ENCODE measurements at regions not wholly inside any gene's neighbourhood (a gene's known extent, or its start where the extent isn't known, plus 50 kb on each side); places are given as distances from the start of the nearest gene placed in this dataset.
"Not testable (repeated sequence)": the region's sequence is repeated elsewhere in the genome, so short reads cannot be mapped to it uniquely, and the experiment has no call there.

GRCh38 chr6:19892260-19892659 is 55.1 kb downstream of the ID4 start:
- DNase-seq: peak; percentile 80 to 86

GRCh38 chr6:19895866-19896692 is 58.9 kb downstream of the ID4 start:
- DNase-seq: no peak

GRCh38 chr6:19896693-19897010 is 59.5 kb downstream of the ID4 start:
- no peak for DNase-seq

DNA sequence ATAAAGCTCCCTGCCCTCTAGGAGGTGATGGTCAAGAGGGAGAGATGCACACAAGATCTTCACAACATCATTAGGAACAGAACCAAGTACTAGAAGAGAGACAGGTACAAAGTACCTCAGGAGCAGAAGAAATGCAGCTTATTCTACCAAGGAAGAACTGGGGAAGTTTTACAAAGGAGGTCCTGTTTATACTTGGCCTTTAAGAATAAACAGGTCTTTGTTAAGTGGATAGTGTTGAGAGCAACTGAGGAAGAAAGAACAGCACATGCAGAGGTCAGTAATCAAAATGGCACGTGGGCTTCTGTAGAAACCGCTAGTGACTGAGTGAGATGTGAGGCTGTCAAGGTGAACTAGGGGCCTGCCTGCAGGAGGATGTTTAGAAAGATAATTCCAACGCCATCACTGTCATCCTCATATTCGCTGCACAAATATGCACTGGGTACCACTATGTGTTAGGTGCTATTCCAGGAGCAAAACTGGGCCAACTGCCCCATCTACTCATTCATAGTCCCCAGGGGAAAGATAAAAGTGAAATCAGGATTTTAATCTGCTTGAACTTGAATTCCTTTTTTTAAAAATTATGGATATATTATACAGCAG is 61.1 kb downstream of the ID4 start:
- no peak for DNase-seq

GRCh38 chr6:19902201-19902600 is 65.0 kb downstream of the ID4 start:
- no peak for DNase-seq

- DNase-seq: not testable (repeated sequence)
Observed at GRCh38 chr6:19904408-19904807, 67.2 kb downstream of the ID4 start.

GRCh38 chr6:19905584-19905983 is 68.4 kb downstream of the ID4 start:
- no peak for DNase-seq

DNA sequence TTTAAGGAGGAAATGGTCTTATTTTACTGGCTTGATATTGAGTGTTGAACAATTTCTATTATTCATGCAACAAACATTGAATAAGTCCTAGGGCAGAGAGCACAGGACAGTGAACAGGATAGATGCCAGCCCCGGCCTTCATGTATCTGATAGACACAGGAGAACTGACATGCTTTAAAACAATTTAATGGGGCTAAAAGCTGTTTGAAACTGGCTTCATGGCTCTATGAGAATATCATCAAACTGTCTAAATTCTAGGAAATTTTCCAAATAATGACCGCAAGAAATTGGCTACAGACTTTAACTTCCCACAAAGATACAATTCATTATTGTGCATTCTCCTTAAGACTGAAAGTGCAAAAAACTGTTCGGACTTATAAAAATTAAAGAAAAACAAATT is 69.0 kb downstream of the ID4 start:
- no peak for DNase-seq

DNA sequence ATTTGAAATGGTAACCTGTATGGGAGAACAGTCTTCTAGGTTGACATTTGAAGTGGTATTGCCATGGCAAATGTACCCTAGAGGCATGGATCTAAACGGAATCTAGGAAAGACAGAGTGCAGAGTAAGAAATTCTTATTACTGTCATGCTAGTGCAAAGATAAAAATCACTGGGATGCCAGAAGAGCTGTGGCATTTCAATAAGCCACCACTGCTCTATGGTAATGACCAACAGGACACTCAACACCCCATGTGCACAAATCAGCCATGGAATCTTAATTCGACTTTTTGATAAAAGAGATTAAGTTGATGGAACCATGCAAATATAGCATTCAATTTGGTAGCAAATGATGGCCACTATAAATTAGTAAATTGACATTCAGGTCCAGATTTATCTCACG is 74.1 kb downstream of the ID4 start:
- no peak for DNase-seq

DNA sequence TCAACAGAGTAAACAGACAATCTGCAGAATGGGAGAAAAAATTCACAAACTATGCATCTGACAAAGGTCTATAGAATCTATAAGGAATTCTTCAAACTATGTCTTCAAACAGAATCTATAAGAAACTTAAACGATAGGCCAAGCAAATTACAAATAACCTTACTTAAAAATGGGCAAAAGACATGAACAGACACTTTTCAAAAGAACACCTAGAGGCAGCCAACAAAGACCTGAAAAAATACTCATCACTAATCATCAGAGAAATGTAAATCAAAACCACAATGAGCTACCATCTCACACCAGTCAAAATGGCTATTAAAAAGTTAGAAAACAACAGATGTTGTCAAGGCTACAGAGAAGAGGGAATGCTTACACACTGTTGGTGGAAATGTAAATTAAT is 81.3 kb downstream of the ID4 start:
- no peak for DNase-seq

GRCh38 chr6:19921786-19922185 is 84.6 kb downstream of the ID4 start:
- DNase-seq: no peak

GRCh38 chr6:19925533-19925932 is 88.4 kb downstream of the ID4 start:
- no peak for DNase-seq

- DNase-seq: no peak
Observed at GRCh38 chr6:19928461-19928860, 91.3 kb downstream of the ID4 start.

DNA sequence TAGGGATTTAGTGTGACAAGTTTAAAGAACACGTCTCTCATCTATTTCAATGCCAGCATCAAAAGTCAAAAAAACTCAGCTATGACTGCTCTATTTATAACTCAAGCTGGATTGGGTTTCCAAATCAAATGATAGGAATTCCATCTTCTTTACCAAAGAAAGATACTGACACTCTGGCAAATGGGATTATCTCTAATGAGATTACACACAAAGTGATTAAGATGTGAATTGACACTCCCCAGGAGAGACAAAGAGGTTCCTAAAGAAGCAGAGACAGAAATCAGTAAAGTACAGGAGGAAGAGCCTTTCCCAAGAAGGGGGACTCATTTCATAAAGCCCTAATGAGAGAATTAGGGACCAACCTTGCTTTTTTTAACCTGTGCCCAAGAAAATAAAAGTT is 92.1 kb downstream of the ID4 start:
- DNase-seq: no peak

GRCh38 chr6:19934996-19935591 is 97.9 kb downstream of the ID4 start:
- DNase-seq: no peak

DNA sequence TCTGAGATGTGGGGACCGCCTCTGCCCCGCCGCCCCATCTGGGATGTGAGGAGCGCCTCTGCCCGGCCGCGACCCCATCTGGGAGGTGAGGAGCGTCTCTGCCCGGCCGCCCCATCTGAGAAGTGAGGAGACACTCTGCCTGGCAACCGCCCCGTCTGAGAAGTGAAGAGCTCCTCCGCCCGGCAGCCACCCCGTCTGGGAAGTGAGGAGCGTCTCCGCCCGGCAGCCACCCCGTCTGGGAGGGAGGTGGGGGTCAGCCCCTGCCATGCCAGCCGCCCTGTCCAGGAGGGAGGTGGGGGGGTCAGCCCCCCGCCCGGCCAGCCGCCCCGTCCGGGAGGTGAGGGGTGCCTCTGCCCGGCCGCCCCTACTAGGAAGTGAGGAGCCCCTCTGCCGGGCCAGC is 102.2 kb downstream of the ID4 start:
- DNase-seq: not testable (repeated sequence)

- DNase-seq: not testable (repeated sequence)
Observed at GRCh38 chr6:19939926-19940325, 102.8 kb downstream of the ID4 start.

- DNase-seq: no peak
Observed at GRCh38 chr6:19943042-19943441, 105.9 kb downstream of the ID4 start.

DNA sequence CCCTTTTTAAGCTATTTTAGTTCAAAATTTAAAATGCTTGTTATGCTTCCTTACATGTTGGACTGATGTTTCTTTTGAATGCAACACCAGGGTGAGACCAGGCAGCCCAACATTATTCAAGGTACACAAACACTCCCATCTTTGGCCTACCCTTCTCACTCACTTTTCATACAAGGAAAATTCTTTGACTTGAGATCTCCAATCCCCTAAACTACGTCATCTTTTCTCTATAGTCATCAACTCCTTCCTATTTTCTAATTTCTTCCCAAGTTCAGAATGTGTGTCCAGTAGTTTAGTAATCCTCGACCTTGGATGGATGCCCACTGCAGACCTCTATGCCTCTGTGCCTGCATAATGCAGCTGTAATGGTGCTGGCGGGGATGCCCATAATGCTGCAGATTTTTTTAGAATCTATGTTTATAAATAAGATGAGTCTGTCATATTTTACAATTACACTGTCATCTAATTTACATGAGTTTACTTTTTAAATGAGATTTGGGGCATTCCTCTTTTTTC is 108.7 kb downstream of the ID4 start:
- DNase-seq: no peak

DNA sequence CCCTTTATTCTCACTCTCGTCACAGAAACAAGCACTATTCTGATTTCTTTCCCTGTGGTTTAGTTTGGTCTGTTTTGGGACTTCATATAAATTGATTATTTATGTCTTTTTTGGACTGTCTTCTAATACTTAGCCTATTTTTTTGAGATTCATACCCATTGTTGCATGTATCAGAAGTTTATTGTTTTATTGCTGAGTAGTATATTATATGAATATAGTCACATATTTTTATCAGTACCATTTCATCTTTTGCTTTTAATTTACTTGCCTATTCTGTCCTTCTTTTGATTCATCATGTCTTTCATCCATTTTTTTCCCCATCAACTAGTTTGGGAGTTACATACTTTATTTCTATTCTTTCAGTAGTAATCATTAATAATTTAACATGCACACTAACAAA is 112.0 kb downstream of the ID4 start:
- DNase-seq: no peak

DNA sequence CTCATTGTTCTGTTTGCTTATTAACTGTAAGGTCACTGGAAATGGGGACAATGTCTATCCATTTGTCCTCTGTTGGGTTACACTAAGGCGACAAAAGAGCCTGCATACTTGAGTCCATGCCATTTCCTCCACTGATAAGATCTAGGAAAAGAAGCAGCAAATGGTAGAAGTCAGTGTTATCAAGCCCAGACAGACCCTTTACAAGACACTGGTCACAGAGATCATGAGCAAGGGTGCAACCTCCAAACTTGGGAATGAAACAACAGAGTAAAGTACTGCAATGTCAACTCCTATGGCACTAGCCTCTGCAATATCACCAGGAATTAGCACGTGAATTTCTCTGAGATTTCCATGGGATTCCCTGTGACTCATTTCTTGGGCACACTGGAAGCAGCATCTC is 126.9 kb downstream of the ID4 start:
- no peak for DNase-seq

DNA sequence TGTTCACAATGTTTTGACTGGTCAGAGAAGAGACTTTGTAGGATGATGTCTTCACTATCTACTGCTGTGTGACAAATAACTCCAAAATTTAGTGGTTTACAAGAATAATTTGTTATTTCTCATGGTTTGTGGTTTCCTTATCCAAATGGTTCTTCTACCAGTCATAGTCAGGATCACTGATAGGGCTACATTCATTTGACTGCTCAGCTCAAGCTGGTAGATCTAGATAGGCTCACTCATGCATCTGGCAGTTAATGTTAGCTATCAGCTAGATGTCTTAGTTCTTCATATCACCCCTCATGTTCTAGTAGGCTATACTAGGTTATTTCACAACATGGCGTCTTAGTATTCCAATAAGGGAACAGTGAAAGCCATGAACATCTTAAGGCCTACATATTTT is 131.0 kb downstream of the ID4 start:
- DNase-seq: no peak

DNA sequence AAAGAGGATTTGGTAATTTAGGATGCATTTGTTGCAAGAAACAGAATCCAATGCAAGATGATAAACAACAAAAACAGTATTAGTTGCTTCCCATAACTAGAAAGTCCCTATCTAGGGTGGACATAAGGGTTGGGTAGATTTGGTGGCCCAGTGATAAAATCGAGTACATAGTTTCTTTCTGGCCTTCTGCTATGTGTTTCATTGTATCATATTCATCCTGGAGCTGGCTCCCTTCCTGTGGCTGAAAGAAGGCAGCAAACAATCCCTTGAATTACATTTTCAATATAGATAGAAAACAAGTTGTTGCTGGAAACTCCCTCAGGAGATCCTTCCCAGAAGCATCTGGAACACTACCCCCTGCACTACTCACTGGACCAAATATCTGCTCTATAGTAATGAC is 135.1 kb downstream of the ID4 start:
- no peak for DNase-seq

DNA sequence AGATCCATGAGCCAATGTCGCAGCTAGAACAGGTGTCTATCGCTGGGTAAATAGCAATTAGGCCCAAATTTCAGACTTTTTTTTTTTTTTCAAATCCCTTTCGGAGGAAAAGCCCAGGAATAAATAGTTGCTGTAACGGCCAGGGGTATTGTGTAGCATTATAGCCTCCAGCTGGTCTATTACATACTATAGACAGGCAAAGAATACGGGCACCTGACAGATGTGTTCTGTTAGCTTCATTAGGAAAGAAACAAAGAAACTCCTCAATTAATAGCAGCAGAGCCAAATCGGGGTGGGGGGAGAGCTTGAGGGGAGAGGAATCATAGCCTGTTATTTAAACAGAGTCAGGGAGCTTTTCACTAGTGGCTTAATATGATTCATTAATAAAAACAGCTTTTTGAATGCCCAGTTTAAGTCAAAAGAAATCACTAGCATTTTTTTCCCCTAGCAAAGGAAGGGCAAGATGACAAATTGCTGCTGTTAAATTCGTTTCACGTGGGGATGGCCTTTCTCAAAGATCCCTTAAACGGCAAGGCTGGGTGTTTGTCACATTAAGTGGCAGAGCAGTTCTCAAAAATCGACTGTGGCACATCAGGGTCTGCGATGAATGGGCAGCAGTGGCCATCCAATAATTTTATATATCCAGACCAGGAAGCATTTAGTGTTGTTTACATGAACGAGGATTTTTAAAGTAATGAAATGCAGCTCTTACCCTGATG is 139.4 kb downstream of the ID4 start:
- no peak for DNase-seq
